ENCODE measurements at regions not wholly inside any gene's neighbourhood (a gene's known extent, or its start where the extent isn't known, plus 50 kb on each side); places are given as distances from the start of the nearest gene placed in this dataset.

GRCh38 chr2:238599549-238600505 lies 173.1 kb downstream of the ASB1 start:
- Mint-ChIP-seq H3K4me3 (ENCODE audit: low read depth) (no peak overlapping the region), H3K27ac (no peak overlapping the region), H3K36me3 (ENCODE audit: insufficient read depth) (no peaks in the 10 kb centered on the region), H3K9me3 (ENCODE audit: low read depth) (peaks cover 13% of the 10 kb centered on the region), H3K4me1 (ENCODE audit: low read depth) (no peaks in the 10 kb centered on the region), H3K27me3 (peaks cover 9% of the 10 kb centered on the region)
- TF ChIP-seq CTCF (IDR thresholded peaks at IDR 0.05; ENCODE audit: unreplicated experiment) = no peak
- DNase-seq (ENCODE audit: low spot score, unreplicated experiment) = no peak

- H3K4me1 Mint-ChIP-seq (ENCODE audit: low read depth) = no peaks in the 10 kb centered on the region
- H3K36me3 Mint-ChIP-seq (ENCODE audit: insufficient read depth) = no peaks in the 10 kb centered on the region
- no peak for DNase-seq (ENCODE audit: low spot score, unreplicated experiment)
- no peak overlapping the region for H3K27ac Mint-ChIP-seq
- no peak overlapping the region for H3K4me3 Mint-ChIP-seq (ENCODE audit: low read depth)
- H3K9me3 Mint-ChIP-seq (ENCODE audit: low read depth) = peaks cover 13% of the 10 kb centered on the region
- TF ChIP-seq CTCF (IDR thresholded peaks at IDR 0.05; ENCODE audit: unreplicated experiment) = no peak
- peaks cover 5% of the 10 kb centered on the region for H3K27me3 Mint-ChIP-seq
Measured at GRCh38 chr2:238600506-238601432, 174.0 kb downstream of the ASB1 start.

- DNase-seq (ENCODE audit: low spot score, unreplicated experiment) = no peak
- Mint-ChIP-seq H3K27ac (no peak overlapping the region), H3K4me1 (ENCODE audit: low read depth) (no peaks in the 10 kb centered on the region), H3K36me3 (ENCODE audit: insufficient read depth) (no peaks in the 10 kb centered on the region), H3K9me3 (ENCODE audit: low read depth) (peaks cover 13% of the 10 kb centered on the region), H3K4me3 (ENCODE audit: low read depth) (no peak overlapping the region), H3K27me3 (peaks cover 5% of the 10 kb centered on the region)
- TF ChIP-seq CTCF (IDR thresholded peaks at IDR 0.05; ENCODE audit: unreplicated experiment) = no peak
Measured at GRCh38 chr2:238601433-238602222, 174.9 kb downstream of the ASB1 start.

- no peak for TF ChIP-seq CTCF (IDR thresholded peaks at IDR 0.05; ENCODE audit: unreplicated experiment)
- Mint-ChIP-seq H3K36me3 (ENCODE audit: insufficient read depth) (no peaks in the 10 kb centered on the region), H3K27ac (no peak overlapping the region), H3K4me3 (ENCODE audit: low read depth) (no peak overlapping the region), H3K4me1 (ENCODE audit: low read depth) (no peaks in the 10 kb centered on the region), H3K27me3 (peaks cover 5% of the 10 kb centered on the region), H3K9me3 (ENCODE audit: low read depth) (peaks cover 13% of the 10 kb centered on the region)
- no peak for DNase-seq (ENCODE audit: low spot score, unreplicated experiment)
Measured at GRCh38 chr2:238602223-238602960, 175.7 kb downstream of the ASB1 start.
